Smooth muscle cell of the brain vasculature (primary cell): ENCODE measurements at regions not wholly inside any gene's neighbourhood (a gene's known extent, or its start where the extent isn't known, plus 50 kb on each side); places are given as distances from the start of the nearest gene placed in this dataset.
"Not testable (repeated sequence)": the region's sequence is repeated elsewhere in the genome, so short reads cannot be mapped to it uniquely, and the experiment has no call there.

Source experiments
- DNase-seq: peaks from one replicate; pipeline ENCODE4 v3.0.0-alpha.2; 2012; ENCODE audit warnings: low read depth, low spot score

DNA sequence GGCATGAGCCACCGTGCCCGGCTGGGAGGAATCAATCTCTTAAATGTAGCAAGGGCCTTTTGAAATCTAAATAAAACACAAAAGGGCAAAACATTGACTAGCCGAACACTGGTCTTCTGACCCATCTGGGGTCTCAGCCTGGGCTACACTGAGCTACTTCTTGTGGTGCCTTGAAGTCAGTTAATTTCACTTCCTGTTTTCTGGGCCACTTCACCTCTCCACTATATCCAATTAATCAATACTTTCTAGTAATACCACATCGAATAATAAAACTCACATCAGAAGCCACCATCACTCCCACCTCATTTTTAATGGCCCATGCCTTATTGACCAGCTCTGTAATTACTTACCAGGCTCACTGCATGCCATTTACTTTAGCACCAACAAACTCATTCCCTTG, 138.0 kb upstream of the SAMSN1 start:
- DNase-seq = no peak

DNA sequence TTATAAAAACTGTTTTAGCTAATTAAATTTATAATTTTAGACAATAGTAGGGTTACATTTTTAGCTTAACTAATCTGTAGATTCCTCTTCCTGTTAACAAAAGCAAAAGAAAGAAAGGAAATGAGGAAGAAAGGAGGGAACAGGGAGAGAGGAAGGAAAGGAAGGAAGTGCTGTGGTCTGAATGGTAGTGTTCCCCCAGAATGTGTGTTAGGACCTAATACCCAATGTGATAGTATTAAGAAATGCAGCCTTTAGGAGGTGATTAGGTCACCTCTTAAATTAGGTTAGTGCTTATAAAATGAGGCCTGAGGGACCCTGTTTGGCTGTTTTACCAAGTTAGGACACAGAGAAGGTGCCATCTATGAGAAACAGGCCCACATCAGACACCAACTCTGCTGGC, 136.9 kb upstream of the SAMSN1 start:
- no peak for DNase-seq

DNA sequence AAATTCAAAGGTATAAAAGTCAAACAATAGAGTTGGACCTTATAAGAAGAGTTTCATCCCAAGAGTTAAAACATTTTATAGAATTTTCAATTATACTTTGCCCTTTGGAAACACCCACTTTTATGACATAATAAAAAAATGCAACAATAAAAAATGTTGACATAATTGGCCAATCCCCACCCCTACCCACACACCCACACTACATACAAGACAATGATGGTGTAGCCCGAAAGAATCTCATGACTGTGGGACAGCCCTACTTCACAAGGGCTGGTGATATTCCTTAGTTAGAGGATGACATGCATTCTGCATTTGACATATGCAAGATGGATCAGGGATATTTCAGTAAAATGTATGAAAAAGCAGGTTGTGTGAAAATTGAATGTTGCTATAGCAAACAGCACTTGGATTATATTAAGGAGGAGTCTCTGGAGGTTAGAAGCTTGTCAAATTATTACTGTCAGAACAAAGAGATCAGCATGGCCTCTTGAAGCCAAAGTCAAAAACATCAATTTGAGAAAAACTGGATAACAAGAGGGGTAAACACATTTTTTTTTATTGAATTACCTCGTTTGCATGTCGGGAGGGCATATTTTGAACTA, 133.0 kb upstream of the SAMSN1 start:
- no peak for DNase-seq

DNA sequence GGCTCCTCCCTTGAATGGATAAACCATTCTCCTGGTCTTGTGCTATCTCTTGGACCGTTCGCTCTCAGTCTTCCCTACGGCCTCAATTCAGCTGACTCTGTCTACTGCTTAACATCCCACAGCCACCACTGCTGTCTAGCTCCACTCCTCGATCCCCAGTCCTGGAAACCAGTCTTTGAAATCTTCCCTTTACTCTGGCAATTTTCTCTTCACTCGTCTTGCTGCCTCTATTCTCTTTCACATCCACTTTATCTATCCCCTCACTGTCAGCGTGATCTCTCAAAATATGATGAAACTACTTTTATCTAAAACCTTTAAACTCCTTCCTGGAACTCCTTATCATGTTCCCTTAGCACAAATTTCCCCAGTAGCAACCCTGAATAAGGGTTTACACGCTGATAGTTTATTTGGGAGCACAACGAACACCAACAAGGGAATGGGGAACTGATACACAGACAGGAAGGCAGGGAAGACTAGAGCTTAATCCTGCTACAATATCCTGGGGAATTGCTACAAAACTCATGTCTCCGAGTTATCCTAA, 131.6 kb upstream of the SAMSN1 start:
- DNase-seq = no peak

DNA sequence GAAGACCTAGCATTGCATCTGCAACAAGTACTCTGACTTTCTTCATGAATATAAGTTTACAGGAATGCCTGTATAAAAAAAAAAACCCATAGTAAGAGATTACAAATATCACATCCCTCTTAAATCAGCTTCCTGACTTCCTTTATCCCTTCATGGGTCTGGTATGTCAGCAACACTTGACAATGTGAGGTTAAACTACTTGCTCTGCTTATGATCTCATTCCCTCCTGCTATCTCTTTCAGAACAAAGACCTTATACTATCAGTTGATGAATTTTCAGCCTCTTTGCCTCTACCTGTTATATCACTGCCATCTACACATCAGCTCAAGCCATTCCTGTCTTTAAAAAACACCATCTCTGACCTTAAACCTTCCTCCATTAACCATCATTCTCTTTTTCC, 130.9 kb upstream of the SAMSN1 start:
- DNase-seq = no peak

DNA sequence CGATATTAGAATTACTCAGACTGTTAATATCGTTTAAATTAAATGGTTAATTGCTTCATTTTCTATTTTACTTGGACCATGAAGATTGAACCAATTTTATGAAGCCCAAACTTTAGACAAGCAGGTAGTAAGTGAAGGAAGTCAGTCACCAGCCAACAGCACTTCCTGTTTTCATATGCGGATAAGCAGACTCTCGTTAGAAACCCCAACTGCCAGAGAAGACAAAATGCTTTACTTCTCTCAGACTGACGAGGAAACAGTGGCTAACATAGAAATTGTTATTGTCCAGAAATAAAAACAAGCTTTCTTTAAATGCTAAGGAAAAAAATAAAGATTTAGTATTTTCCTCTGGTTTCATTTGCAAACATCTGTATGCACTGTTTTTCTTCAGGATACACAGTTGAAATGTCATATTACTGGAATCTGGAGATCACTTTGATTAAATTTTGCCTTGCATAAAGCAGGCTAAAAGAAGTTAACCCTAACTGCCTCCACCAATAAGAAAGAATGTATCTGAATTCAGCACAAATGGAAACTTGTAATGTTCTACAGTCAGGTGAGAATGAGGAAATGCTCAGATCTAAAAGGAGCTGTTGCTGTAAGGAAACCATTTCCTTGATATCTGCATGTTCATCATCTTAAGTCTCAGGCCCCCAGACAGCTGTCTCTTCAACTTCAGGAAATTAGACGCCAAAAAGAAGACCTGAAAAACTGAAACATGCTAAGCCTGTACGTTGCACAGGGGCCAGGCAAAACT, 129.8 kb upstream of the SAMSN1 start:
- no peak for DNase-seq

DNA sequence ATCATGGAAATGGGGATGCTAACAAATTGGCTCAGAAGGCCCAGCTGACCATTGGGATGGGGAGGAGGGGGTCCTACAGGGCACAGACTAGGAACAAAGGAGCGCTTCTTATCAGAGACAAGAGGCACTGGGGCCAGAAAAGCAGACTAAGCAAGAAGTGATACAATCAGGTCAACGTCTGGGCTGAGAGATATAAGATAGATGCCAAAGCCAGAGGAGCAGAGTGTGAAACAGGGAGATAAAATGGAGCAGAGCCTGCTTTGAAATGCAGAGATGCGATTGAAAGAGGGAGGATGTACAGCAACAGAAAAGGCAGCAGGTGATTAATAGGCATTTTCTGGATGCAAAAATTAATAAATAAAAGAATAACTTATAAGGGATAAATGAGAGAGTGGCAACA, 127.5 kb upstream of the SAMSN1 start:
- no peak for DNase-seq

DNA sequence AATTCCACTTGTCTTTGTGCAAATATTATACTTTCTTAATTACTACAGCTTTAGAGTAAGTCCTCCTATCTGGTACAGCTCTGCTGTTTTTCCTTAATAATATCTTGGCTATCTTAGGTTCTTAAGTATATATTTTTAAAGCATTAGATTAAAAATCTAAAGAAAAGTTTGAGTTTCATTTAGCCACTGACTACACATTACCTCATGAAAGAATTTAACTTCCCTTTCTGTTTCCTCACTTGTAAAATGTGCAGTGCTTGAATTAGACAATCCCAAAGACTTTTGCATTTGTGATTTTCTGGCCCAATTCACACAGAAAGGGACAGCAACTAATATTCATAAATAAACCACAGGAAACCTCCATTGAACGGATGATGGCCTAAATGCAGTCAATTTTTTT, 126.4 kb upstream of the SAMSN1 start:
- DNase-seq = no peak

DNA sequence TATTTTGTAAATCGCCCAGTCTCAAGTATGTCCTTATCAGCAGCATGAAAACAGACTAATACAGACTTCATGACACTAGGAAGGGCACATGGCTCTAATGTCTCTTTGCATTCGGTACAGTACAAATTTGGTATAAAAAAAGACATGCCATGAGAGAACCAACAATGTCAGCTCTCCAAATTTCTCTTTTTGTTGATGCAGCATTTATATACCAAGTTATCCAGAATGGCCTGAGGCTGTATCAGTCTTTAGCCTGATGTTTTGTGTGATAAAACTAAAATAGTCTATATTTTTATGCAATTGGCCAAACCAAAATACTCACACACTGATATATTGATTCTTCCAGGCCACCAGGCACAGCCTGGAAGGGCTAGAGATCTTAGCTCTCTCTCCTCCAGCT, 124.3 kb upstream of the SAMSN1 start:
- DNase-seq = no peak

DNA sequence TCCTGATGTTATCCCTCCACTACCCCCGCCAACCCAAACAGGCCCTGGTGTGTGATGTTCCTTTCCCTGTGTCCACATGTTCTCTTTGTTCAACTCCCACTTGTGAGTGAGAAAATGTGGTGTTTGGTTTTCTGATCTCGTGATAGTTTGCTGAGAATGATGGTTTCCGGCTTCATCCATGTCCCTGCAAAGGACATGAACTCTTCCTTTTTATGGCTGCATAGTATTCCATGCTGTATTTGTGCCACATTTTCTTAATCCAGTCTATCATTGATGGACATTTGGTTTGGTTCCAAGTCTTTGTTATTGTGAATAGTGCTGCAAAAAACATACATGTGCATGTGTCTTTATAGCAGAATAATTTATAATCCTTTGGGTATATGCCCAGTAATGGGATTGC, 123.0 kb upstream of the SAMSN1 start:
- not testable (repeated sequence) for DNase-seq

DNA sequence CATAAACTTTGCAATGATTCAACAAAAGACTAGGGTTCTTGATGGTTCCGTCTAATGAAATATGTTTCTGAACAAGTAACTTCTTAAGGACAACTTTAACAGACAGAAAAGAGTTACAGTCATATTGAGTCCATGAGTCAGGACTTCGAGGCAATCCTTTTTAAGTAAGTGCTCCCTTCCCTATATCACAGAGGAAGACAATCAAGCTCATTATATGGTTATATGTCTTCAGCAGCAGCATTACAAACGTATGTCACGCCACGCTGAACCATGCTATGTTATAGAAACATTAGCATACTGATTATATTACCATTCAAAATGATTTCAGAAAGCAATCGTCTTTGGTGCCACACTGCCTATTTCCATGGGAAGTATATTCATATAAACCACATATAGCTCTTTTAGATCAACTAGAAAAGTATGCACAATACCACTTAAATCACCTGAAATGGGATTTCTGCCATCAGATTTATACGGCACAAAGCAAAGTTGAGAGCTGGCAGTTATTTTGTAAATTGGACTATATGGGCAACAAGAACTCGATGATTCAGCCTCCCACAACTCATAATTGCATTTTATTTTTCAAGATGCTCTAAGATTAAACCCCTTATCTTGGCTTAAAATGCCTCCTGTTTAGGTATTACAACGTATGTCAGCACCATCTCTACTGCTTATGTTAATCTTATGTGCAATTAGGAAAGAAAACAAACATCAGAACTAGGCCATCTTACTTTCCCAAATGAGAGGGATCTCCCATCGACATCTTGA, 111.3 kb upstream of the SAMSN1 start:
- no peak for DNase-seq

DNA sequence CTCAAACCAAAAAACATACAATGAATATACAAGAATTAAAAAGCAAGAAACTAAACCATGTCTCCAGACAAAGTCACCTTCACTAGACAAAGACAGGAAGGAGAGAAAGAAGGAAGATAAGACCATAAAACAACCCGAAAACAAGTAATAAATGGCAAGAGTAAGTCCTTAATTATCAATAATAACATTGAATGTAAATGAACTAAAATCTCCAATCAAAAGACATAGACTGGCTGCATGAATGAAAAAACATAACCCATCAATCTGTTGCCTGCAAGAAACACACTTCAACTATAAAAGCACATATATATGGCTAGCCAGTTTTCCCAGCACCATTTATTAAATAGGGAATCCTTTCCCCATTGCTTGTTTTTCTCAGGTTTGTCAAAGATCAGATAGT, 100.8 kb upstream of the SAMSN1 start:
- no peak for DNase-seq

DNA sequence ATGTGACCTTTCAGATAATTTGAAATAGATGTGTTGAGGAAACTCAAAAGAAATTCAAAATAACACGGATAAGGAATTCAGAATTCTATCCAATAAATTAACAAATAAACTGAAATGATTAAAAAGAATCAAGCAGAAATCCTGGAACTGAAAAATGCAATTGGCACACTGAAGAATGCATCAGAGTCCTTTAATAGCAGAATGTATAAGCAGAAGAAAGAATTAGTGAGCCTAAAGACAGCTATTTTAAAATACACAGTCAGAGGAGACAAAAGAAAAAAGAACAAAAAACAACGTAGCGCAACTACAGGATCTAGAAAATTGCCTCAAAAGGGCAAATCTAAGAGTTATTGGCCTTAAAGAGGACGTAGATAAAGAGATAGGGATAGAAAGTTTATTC, 99.6 kb upstream of the SAMSN1 start:
- no peak for DNase-seq

DNA sequence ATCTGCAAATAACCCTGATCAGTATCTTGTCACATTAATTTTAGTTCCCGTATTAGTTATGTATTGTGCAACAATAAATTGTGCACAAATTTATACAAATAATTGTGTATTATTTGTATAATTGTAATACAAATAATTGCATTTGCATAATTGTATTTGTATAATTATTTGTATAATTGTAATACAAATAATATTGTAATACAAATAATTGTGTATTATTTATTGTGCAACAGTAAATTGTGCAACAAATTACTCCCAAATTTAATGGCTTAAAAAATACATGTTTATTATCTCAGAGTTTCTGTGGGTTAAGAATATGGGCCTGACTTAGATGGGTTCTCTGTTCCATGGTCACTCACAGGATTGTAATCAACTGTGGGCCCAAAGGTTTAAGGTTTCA, 86.2 kb upstream of the SAMSN1 start:
- no peak for DNase-seq

DNA sequence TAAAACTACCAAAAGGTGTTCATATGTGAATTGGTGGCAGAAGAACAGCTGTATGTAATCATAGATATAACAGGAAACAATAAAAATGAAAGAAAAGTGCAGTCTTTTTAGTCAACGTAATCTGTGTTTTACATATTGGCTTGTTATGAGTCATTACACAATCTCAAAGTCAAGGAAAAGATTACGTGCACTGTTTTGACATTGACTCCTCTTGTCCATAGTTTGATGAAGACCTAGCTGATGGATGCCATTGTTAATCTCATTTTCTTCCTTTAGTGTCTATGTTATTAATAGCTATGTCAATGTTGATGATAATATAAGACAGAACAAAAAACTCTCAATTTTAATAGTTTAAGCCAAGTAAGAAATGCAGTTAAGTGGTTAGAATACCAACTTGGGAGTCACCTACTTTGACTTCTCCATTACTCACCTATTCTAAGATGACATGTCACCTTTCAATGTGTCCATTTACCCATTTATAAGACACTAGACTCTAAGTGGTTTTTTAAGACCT, 84.5 kb upstream of the SAMSN1 start:
- DNase-seq = no peak

DNA sequence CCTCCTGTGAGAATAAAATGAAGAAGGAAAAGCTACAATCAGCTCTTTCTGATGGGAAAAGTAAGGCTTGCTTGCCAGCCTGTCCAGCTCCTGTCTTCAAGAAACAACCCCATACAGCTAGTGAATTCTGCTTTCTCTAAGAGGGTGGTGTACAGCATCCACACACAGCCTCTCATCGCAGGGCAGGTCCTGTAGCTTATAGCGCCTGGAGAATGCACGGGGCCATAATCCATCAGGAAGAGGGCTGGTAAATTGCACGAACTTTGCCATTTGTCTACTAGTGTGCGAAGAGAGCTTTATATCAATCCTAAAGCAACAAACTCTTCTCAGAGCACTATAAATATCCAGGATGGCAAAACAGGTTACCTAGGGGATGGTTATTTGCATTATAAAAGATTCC, 83.3 kb upstream of the SAMSN1 start:
- no peak for DNase-seq

DNA sequence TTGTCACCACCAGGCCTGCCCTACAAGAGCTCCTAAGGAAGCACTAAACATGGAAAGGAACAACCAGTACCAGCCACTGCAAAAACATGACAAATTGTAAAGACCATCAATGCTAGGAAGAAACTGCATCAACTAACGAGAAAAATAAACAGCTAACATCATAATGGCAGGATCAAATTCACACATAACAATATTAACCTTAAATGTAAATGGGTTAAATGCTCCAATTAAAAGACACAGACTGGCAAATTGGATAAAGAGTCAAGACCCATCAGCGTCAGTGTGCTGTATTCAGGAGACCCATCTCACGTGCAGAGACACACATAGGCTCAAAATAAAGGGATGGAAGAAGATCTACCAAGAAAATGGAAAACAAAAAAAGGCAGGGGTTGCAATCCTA, 77.0 kb upstream of the SAMSN1 start:
- DNase-seq = not testable (repeated sequence)

DNA sequence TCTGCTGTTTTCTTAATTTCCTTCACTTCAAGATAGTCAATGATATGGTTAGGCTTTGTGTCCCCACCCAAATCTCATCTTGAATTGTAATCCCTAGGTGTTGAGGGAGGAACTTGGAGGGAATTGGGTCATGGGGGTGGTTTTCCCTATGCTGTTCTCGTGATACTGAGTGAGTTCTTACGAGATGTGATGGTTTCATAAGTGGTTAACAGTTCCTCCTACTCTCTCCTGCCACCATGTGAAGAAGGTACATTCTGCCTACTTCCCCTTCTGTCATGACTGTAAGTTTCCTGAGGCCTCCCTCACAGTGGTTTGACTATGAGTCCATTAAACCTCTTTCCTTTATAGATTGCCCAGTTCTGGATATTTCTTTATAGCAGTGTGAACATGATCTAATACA, 74.0 kb upstream of the SAMSN1 start:
- DNase-seq = no peak

DNA sequence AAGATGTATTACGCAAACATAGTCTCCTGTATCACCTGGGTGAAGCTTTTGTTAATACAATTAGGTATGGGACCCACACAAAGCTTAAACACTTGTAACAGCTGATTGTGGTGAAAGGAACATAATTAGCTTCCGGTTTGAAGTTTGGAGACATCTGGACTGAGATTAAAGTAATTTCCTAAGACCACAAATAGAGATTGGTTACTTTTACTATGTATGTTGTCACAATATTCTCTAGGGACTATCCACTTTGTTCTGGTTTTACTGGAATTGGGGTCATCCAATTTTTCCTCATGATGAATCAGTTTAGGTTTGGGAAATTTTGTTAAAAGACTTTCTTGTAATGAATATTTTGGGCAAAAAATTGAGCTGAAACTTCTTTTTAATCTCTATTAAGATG, 71.8 kb upstream of the SAMSN1 start:
- no peak for DNase-seq

DNA sequence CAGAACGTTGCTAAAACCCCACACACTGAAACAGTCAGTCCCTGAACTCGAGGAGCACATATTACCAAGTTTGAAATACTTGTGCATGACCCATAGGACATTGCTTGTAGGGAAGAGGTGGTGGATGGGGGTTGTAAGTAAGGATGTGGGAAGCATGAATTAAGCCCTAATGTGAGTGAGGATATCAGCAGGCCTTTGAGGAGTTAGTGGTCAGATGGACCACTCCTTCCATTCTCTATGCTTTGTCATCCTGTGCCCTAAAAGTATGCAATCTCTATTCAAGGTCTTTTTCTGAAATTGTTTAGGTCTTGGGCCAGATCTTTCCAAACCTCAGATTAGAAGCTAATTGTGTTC, 70.9 kb upstream of the SAMSN1 start:
- DNase-seq = no peak

DNA sequence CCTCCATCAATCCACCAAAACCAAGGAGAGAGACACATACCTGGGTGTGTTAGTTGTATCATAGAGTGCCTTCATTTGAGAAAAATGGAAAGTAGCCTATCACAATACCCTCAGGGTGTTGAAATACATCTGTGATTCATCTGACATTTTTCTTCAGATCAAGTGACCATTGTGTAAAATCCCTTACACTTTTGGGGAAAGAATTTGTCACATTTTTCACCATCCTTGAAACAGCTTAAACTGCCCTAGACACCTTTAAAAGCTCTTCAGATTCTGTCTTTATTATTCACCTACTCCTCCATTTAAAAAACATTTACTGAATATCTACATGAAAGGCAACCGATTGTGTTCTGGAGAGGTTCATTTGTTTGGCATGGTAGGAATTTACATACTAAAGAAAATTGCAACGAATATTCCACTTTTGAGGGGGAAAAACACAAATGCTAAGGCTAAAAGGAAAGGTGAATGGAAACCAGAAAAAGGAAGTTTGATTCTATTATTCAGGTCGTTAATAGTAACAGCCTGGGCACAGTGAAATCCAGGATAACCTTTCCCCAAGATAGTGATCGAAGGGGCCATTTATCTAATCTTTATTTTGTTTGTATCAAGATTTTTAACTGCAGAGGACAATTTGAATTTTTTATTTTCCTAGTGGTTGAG, 70.4 kb upstream of the SAMSN1 start:
- DNase-seq = no peak

DNA sequence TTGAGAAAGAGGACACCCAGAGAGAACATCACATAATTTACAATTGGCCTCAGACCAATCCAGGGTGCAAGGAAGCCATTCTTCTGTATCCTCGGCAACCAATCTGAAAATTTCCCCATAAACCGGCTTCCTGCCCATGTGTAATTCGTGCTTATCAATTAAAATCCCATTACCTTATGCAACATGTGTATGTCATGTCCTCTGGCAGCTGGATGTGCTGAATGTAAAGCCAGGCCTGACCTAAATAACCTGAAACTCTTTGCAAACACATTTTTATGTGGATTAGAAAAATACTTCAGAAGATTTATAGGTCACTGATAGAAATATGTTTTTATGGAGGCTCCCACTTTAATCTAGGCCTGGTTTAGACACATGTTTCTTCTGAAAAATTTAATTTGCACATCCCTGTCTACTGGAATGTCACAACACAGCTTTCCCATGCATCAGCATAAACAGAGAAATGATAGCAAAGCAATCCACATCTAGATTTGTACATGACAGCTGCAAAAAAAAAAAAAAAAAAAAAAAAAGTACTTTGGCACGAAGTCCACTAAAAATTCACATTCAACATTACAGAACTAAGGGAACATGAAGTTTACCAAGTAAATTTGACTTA, 69.4 kb upstream of the SAMSN1 start:
- DNase-seq = no peak
